HCT116 (cell line): ENCODE measurements at regions not wholly inside any gene's neighbourhood (a gene's known extent, or its start where the extent isn't known, plus 50 kb on each side); places are given as distances from the start of the nearest gene placed in this dataset.

ENCODE experiments used
- ATAC-seq: fragments of 200-7000 bp; cut with Tn5 transposase; 2 replicates; pipeline ENCODE4 v1.9.1; 2020; ENCODE audit warnings: mild to moderate bottlenecking, moderate library complexity
- BruUV-seq: library from RNA; stranded (reverse); fragments of 400-500 nt; replicated peaks from 2 replicates; lab custom pipeline; 2021; lab: Mats Ljungman, UMichigan
- CTCF ChIA-PET: fragments of 300-600 bp; sonication (Branson Sonifier 250); formaldehyde crosslinking; loops from one replicate; lab custom pipeline; 2021; ENCODE audit warnings: antibody characterized with exemption; lab: Charles Lee
- POLR2A ChIA-PET: fragments of 300-600, 350-600 bp; sonication (Branson Sonifier 250); formaldehyde crosslinking; loops from one replicate; lab custom pipeline; 2021; ENCODE audit warnings: antibody characterized with exemption; lab: Charles Lee
- RAD21 ChIA-PET, 2 experiments: fragments of 300-600 bp; sonication (Branson Sonifier 250); formaldehyde crosslinking; loops; one replicate each; lab custom pipeline; 2023; ENCODE audit warnings: low total read pairs in 2 of 2; ENCODE audit not compliant: uncharacterized antibody in 2 of 2, unreplicated experiment in 2 of 2, low non-redundant PET in 1 of 2; lab: Charles Lee
- DNase-seq: peaks from one replicate; pipeline ENCODE4 v3.0.0-alpha.2; 2010; ENCODE audit warnings: low read depth, low spot score
- H2AFZ ChIP-seq: fragments of 200-600 bp; shearing (Covaris generic), sonication (generic); 2 replicates; pipeline ENCODE4 v1.6.1; 2017; ENCODE audit warnings: low read depth, mixed run types, mixed read lengths, antibody characterized with exemption, low read length; ENCODE audit not compliant: poor library complexity, severe bottlenecking
- H3K27ac ChIP-seq: 2 replicates; pipeline ENCODE4 v1.5.1; 2012; ENCODE audit warnings: low read depth, low read length
- H3K27me3 ChIP-seq: fragments of 200-600 bp; sonication (generic); 2 replicates; pipeline ENCODE4 v1.6.1; 2016; ENCODE audit warnings: mixed run types, low read length, mixed read lengths; ENCODE audit not compliant: insufficient read depth
- H3K36me3 ChIP-seq, 2 experiments: fragments of 200-500 bp in 1 of 2; fragments of 200-600 bp in 1 of 2; sonication (Bioruptor generic) in 1 of 2; sonication (generic) in 1 of 2; 2 replicates each; pipeline versions ENCODE4 v1.5.1 to v1.6.1; 2014 to 2016; ENCODE audit warnings: low read length in 2 of 2, inconsistent platforms in 1 of 2, mixed read lengths in 1 of 2, mixed run types in 1 of 2; ENCODE audit not compliant: insufficient read depth in 2 of 2, control insufficient read depth in 1 of 2
- H3K4me1 ChIP-seq, 2 experiments: fragments of 200-600 bp in 1 of 2; sonication (generic) in 1 of 2; 2 replicates each; pipeline versions ENCODE4 v1.5.1 to v1.6.1; 2012 to 2017; ENCODE audit warnings: low read length in 2 of 2, inconsistent platforms in 1 of 2, mild to moderate bottlenecking in 1 of 2, mixed read lengths in 1 of 2, mixed run types in 1 of 2, moderate library complexity in 1 of 2; ENCODE audit not compliant: insufficient read depth in 2 of 2, control insufficient read depth in 1 of 2
- H3K4me2 ChIP-seq: fragments of 200-600 bp; sonication (generic); 2 replicates; pipeline ENCODE4 v1.6.1; 2017; ENCODE audit warnings: mixed run types, low read length, mixed read lengths
- H3K4me3 ChIP-seq, 2 experiments: fragments of 200-600 bp in 1 of 2; sonication (generic) in 1 of 2; replicated peaks in 1 of 2; 2 replicates each; pipeline ENCODE4 v1.5.1; 2011 to 2016; ENCODE audit warnings: low read length in 2 of 2, control low read depth in 1 of 2, low read depth in 1 of 2, mild to moderate bottlenecking in 1 of 2, mixed read lengths in 1 of 2, mixed run types in 1 of 2
- H3K79me2 ChIP-seq: fragments of 200-600 bp; sonication (generic); 2 replicates; pipeline ENCODE4 v1.6.1; 2017; ENCODE audit warnings: mild to moderate bottlenecking, mixed run types, low read length, moderate library complexity, mixed read lengths; ENCODE audit not compliant: insufficient read depth
- H3K9ac ChIP-seq: fragments of 200-600 bp; sonication (generic); 2 replicates; pipeline ENCODE4 v1.6.1; 2016; ENCODE audit warnings: low read length, mixed read lengths
- H3K9me2 ChIP-seq: fragments of 200-600 bp; sonication (generic), shearing (Covaris generic); 2 replicates; pipeline ENCODE4 v1.6.1; 2017; ENCODE audit warnings: mixed run types, mild to moderate bottlenecking, moderate library complexity; ENCODE audit not compliant: insufficient read depth
- H3K9me3 ChIP-seq, 2 experiments: fragments of 200-500 bp in 1 of 2; fragments of 200-600 bp in 1 of 2; sonication (Bioruptor generic) in 1 of 2; sonication (generic) in 1 of 2; 2 replicates each; pipeline ENCODE4 v1.6.1; 2014 to 2017; ENCODE audit warnings: low read length in 2 of 2, mixed read lengths in 2 of 2, inconsistent platforms in 1 of 2, low read depth in 1 of 2, mild to moderate bottlenecking in 1 of 2, mixed run types in 1 of 2, moderate library complexity in 1 of 2; ENCODE audit not compliant: control insufficient read depth in 1 of 2, insufficient read depth in 1 of 2
- H4K20me1 ChIP-seq: fragments of 200-600 bp; sonication (generic), shearing (Covaris generic); 2 replicates; pipeline ENCODE4 v1.6.1; 2017; ENCODE audit warnings: mixed run types, mild to moderate bottlenecking, moderate library complexity; ENCODE audit not compliant: insufficient read depth
- CBX3 ChIP-seq: IDR thresholded peaks from 2 replicates; pipeline ENCODE4 v1.6.1; 2012; ENCODE audit warnings: low read depth
- EGR1 ChIP-seq: IDR thresholded peaks from 2 replicates; pipeline ENCODE4 v1.6.1; 2012; ENCODE audit warnings: low read depth
- EZH2phosphoT487 ChIP-seq: fragments of 200-600 bp; IDR thresholded peaks from 2 replicates; pipeline ENCODE4 v1.6.1; 2018; ENCODE audit warnings: antibody characterized with exemption, borderline replicate concordance
- POLR2A ChIP-seq: IDR thresholded peaks from 2 replicates; pipeline ENCODE4 v1.7.0; 2011; ENCODE audit warnings: borderline replicate concordance; ENCODE audit not compliant: insufficient read depth, insufficient read length; ENCODE audit errors: extremely low read depth
- SP1 ChIP-seq: IDR thresholded peaks from 2 replicates; pipeline ENCODE4 v1.6.1; 2012; ENCODE audit warnings: low read depth
- ZNF274 ChIP-seq: fragments of 200-500 bp; sonication (Bioruptor generic); IDR thresholded peaks from 2 replicates; pipeline ENCODE4 v1.6.1; 2014; ENCODE audit warnings: mild to moderate bottlenecking, low read depth, low read length, inconsistent platforms
- intact Hi-C: fragments of 100-400 bp; cut with micrococcal nuclease; formaldehyde crosslinking; loops from 2 replicates; pipeline ENCODE4 v1.10.0; 2022
- TF ChIP-seq, protein P1 (sequence below): IDR thresholded peaks from 2 replicates; pipeline ENCODE4 v1.6.1; 2012

GRCh38 chr6:121579478-121579877 is 144.0 kb downstream of the GJA1 start:
- Histone ChIP-seq H4K20me1 (no peaks in the 10 kb centered on the region), H3K9ac (no peak overlapping the region), H3K27me3 (no peaks in the 10 kb centered on the region), H3K4me3 (no peak overlapping the region), H3K4me2 (no peak overlapping the region), H3K9me2 (no peaks in the 10 kb centered on the region), H3K36me3 (no peaks in the 10 kb centered on the region), H3K4me1 (no peaks in the 10 kb centered on the region), H3K27ac (no peak overlapping the region), H3K79me2 (no peaks in the 10 kb centered on the region), H2AFZ (no peak overlapping the region), H3K9me3 (no peaks in the 10 kb centered on the region)
- ChIA-PET POLR2A (no interaction called here), RAD21 (no interaction called here), CTCF (no interaction called here)
- no peak for ATAC-seq
- intact Hi-C loops: no loop called here
- no peak for DNase-seq
- TF ChIP-seq SP1 (no peak), EZH2phosphoT487 (no peak), CBX3 (no peak), ZNF274 (no peak), EGR1 (no peak), POLR2A (no peak)
- TF ChIP-seq, protein P1, sequence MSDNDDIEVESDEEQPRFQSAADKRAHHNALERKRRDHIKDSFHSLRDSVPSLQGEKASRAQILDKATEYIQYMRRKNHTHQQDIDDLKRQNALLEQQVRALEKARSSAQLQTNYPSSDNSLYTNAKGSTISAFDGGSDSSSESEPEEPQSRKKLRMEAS: no peak
- BruUV-seq: no TSS peak

- TF ChIP-seq POLR2A (no peak), ZNF274 (no peak)
- intact Hi-C loops: no loop called here
- ChIA-PET RAD21 (no interaction called here), POLR2A (no interaction called here), CTCF (no interaction called here)
- ATAC-seq (no peak), DNase-seq (no peak)
- Histone ChIP-seq H3K79me2 (no peaks in the 10 kb centered on the region), H3K9ac (no peak overlapping the region), H2AFZ (no peak overlapping the region), H3K9me3 (no peaks in the 10 kb centered on the region), H3K4me3 (no peak overlapping the region), H3K36me3 (no peaks in the 10 kb centered on the region), H3K27ac (no peak overlapping the region), H3K4me1 (no peaks in the 10 kb centered on the region), H3K9me2 (no peaks in the 10 kb centered on the region), H4K20me1 (no peaks in the 10 kb centered on the region), H3K4me2 (no peak overlapping the region), H3K27me3 (no peaks in the 10 kb centered on the region)
- no TSS peak for BruUV-seq
Measured at GRCh38 chr6:121581327-121581726, 145.9 kb downstream of the GJA1 start.
